ENCODE measurements at regions not wholly inside any gene's neighbourhood (a gene's known extent, or its start where the extent isn't known, plus 50 kb on each side); places are given as distances from the start of the nearest gene placed in this dataset.

- ChIA-PET POLR2A (ENCODE audit: unreplicated experiment) (no interaction called here), CTCF (no interaction called here)
- Histone ChIP-seq H3K36me3 (ENCODE audit: low read depth, low read length) (no peaks in the 10 kb centered on the region), H3K79me2 (ENCODE audit: low read length) (no peaks in the 10 kb centered on the region), H3K9me3 (ENCODE audit: low read length) (no peaks in the 10 kb centered on the region), H4K20me1 (ENCODE audit: low read length) (no peaks in the 10 kb centered on the region), H3K9me2 (replicated peaks; ENCODE audit: low read length) (no peaks in the 10 kb centered on the region), H3K27me3 (ENCODE audit: low read length) (no peaks in the 10 kb centered on the region), H3F3A (ENCODE audit: low read length, unreplicated experiment) (no peaks in the 10 kb centered on the region), H2AFZ (ENCODE audit: low read length) (no peak overlapping the region), H3K9ac (ENCODE audit: low read length) (no peak overlapping the region), H3K4me3 (ENCODE audit: low read length) (no peak overlapping the region), H3K27ac (ENCODE audit: low read length) (no peak overlapping the region), H3K4me1 (ENCODE audit: insufficient read depth, low read length) (no peaks in the 10 kb centered on the region), H3K4me2 (ENCODE audit: low read length) (no peak overlapping the region)
- ATAC-seq (no peak), DNase-seq (no peak)
- TF ChIP-seq CTCF (conservative IDR thresholded peaks at IDR 0.05; ENCODE audit: low read depth, low read length) (no peak), EZH2 (IDR thresholded peaks at IDR 0.05; ENCODE audit: low read length, unreplicated experiment) (no peak), EZH2phosphoT487 (IDR thresholded peaks at IDR 0.05; ENCODE audit: borderline replicate concordance, low read length) (no peak)
- intact Hi-C loops (cut with micrococcal nuclease): no loop called here
- BruUV-seq (replicated peaks): no TSS peak
These were observed 318.0 kb downstream of the BRINP2 start for GRCh38 chr1:177488722-177489121.

GRCh38 chr1:177487481-177487880, 316.7 kb downstream of the BRINP2 start:
- Histone ChIP-seq H2AFZ (ENCODE audit: low read length) (no peak overlapping the region), H3K4me3 (ENCODE audit: low read length) (no peak overlapping the region), H3K27ac (ENCODE audit: low read length) (no peak overlapping the region), H3K4me1 (ENCODE audit: insufficient read depth, low read length) (no peaks in the 10 kb centered on the region), H3K27me3 (ENCODE audit: low read length) (no peaks in the 10 kb centered on the region), H3K4me2 (ENCODE audit: low read length) (no peak overlapping the region), H3K9ac (ENCODE audit: low read length) (no peak overlapping the region), H3K9me3 (ENCODE audit: low read length) (no peaks in the 10 kb centered on the region), H3K36me3 (ENCODE audit: low read depth, low read length) (no peaks in the 10 kb centered on the region), H3K9me2 (replicated peaks; ENCODE audit: low read length) (no peaks in the 10 kb centered on the region), H4K20me1 (ENCODE audit: low read length) (no peaks in the 10 kb centered on the region), H3F3A (ENCODE audit: low read length, unreplicated experiment) (no peaks in the 10 kb centered on the region), H3K79me2 (ENCODE audit: low read length) (no peaks in the 10 kb centered on the region)
- DNase-seq: no peak
- ChIA-PET CTCF (no interaction called here), POLR2A (ENCODE audit: unreplicated experiment) (no interaction called here)
- no TSS peak for BruUV-seq (replicated peaks)
- TF ChIP-seq EZH2 (IDR thresholded peaks at IDR 0.05; ENCODE audit: low read length, unreplicated experiment) (no peak), CTCF (conservative IDR thresholded peaks at IDR 0.05; ENCODE audit: low read depth, low read length) (no peak), EZH2phosphoT487 (IDR thresholded peaks at IDR 0.05; ENCODE audit: borderline replicate concordance, low read length) (no peak)
- intact Hi-C loops (cut with micrococcal nuclease): no loop called here
- no peak for ATAC-seq

GRCh38 chr1:177480741-177481305, 310.1 kb downstream of the BRINP2 start:
- Histone ChIP-seq H3K4me1 (ENCODE audit: insufficient read depth, low read length) (no peaks in the 10 kb centered on the region), H3F3A (ENCODE audit: low read length, unreplicated experiment) (no peaks in the 10 kb centered on the region), H3K9me3 (ENCODE audit: low read length) (no peaks in the 10 kb centered on the region), H3K27me3 (ENCODE audit: low read length) (0 out of 2 replicates have a peak, but pooled peaks cover 7% of the 10 kb centered on the region), H3K79me2 (ENCODE audit: low read length) (no peaks in the 10 kb centered on the region), H3K4me3 (ENCODE audit: low read length) (no peak overlapping the region), H3K4me2 (ENCODE audit: low read length) (no peak overlapping the region), H3K27ac (ENCODE audit: low read length) (no peak overlapping the region), H3K9ac (ENCODE audit: low read length) (no peak overlapping the region), H3K9me2 (replicated peaks; ENCODE audit: low read length) (no peaks in the 10 kb centered on the region), H2AFZ (ENCODE audit: low read length) (no peak overlapping the region), H3K36me3 (ENCODE audit: low read depth, low read length) (no peaks in the 10 kb centered on the region), H4K20me1 (ENCODE audit: low read length) (no peaks in the 10 kb centered on the region)
- ChIA-PET CTCF (no interaction called here), POLR2A (ENCODE audit: unreplicated experiment) (no interaction called here)
- no TSS peak for BruUV-seq (replicated peaks)
- TF ChIP-seq EZH2phosphoT487 (IDR thresholded peaks at IDR 0.05; ENCODE audit: borderline replicate concordance, low read length): no peak
- no peak for TF ChIP-seq EZH2 (IDR thresholded peaks at IDR 0.05; ENCODE audit: low read length, unreplicated experiment)
- TF ChIP-seq CTCF (conservative IDR thresholded peaks at IDR 0.05; ENCODE audit: low read depth, low read length): no peak
- no peak for DNase-seq
- no peak for ATAC-seq
- intact Hi-C loops (cut with micrococcal nuclease): no loop called here

Measured in PC-3 (cell line).